HL-60 (cell line): ENCODE measurements at regions not wholly inside any gene's neighbourhood (a gene's known extent, or its start where the extent isn't known, plus 50 kb on each side); places are given as distances from the start of the nearest gene placed in this dataset.

Experiments used
- DNase-seq, 2 experiments: peaks; one replicate each; pipeline ENCODE4 v3.0.0-alpha.2; 2010 to 2020; ENCODE audit warnings: low read depth in 1 of 2, low spot score in 1 of 2
- H3K27ac ChIP-seq: fragments of 250-450 bp; sonication (Bioruptor Pico); replicated peaks from 2 replicates; pipeline ENCODE4 v1.5.1; 2020; ENCODE audit warnings: mild to moderate bottlenecking, moderate library complexity
- H3K27me3 ChIP-seq: fragments of 250-450 bp; sonication (Bioruptor Pico); 2 replicates; pipeline ENCODE4 v1.5.1; 2021; ENCODE audit warnings: mild to moderate bottlenecking, moderate library complexity; ENCODE audit not compliant: insufficient read depth, poor library complexity, severe bottlenecking
- H3K4me3 ChIP-seq: replicated peaks from 2 replicates; pipeline ENCODE4 v1.5.1; 2011; ENCODE audit warnings: mild to moderate bottlenecking, control low read depth, low read length; ENCODE audit not compliant: insufficient read depth
- CTCF ChIP-seq: IDR thresholded peaks from one replicate; pipeline ENCODE4 v1.5.1; 2011; ENCODE audit warnings: low read length, control low read depth, inconsistent platforms; ENCODE audit not compliant: insufficient read depth
- GABPA ChIP-seq: IDR thresholded peaks from 2 replicates; pipeline ENCODE4 v1.6.1; 2012; ENCODE audit warnings: low read depth
- POLR2AphosphoS5 ChIP-seq: IDR thresholded peaks from 2 replicates; pipeline ENCODE4 v1.6.1; 2012; ENCODE audit warnings: low read depth
- REST ChIP-seq: IDR thresholded peaks from 2 replicates; pipeline ENCODE4 v1.6.1; 2012; ENCODE audit warnings: low read depth; ENCODE audit not compliant: insufficient replicate concordance
- SPI1 ChIP-seq: IDR thresholded peaks from 2 replicates; pipeline ENCODE4 v1.6.1; 2012; ENCODE audit warnings: low read depth, mild to moderate bottlenecking, borderline replicate concordance

GRCh38 chr4:62377245-62377644, 1177.1 kb downstream of the ADGRL3 start:
- no peak for DNase-seq
- no peak overlapping the region for H3K4me3 ChIP-seq
- no peaks in the 10 kb centered on the region for H3K27me3 ChIP-seq
- no peak for TF ChIP-seq POLR2AphosphoS5
- no peak for TF ChIP-seq CTCF
- TF ChIP-seq REST = no peak
- TF ChIP-seq SPI1 = no peak
- no peak for TF ChIP-seq GABPA
- H3K27ac ChIP-seq = no peak overlapping the region

- no peak overlapping the region for H3K4me3 ChIP-seq
- no peak for DNase-seq
- no peaks in the 10 kb centered on the region for H3K27me3 ChIP-seq
- TF ChIP-seq SPI1 (peak; percentile 64), POLR2AphosphoS5 (no peak)
- no peak overlapping the region for H3K27ac ChIP-seq
Measured at GRCh38 chr4:62366939-62367338, 1166.8 kb downstream of the ADGRL3 start.

GRCh38 chr4:62360156-62360545, 1160.0 kb downstream of the ADGRL3 start:
- Histone ChIP-seq H3K27me3 (no peaks in the 10 kb centered on the region), H3K4me3 (no peak overlapping the region), H3K27ac (no peak overlapping the region)
- DNase-seq = no peak
- TF ChIP-seq GABPA (no peak), CTCF (no peak), REST (no peak), SPI1 (no peak), POLR2AphosphoS5 (no peak)

GRCh38 chr4:62359441-62360155, 1159.5 kb downstream of the ADGRL3 start:
- no peak for DNase-seq
- Histone ChIP-seq H3K27ac (no peak overlapping the region), H3K4me3 (no peak overlapping the region), H3K27me3 (no peaks in the 10 kb centered on the region)
- TF ChIP-seq SPI1 = no peak
- no peak for TF ChIP-seq REST
- no peak for TF ChIP-seq CTCF
- no peak for TF ChIP-seq POLR2AphosphoS5
- TF ChIP-seq GABPA = no peak
